GM12872 (cell line): ENCODE measurements at regions not wholly inside any gene's neighbourhood (a gene's known extent, or its start where the extent isn't known, plus 50 kb on each side); places are given as distances from the start of the nearest gene placed in this dataset.

Experiments
- CTCF ChIP-seq: IDR thresholded peaks from 3 replicates; pipeline ENCODE4 v1.5.1; 2011; ENCODE audit warnings: low read depth, mild to moderate bottlenecking, low read length, moderate library complexity; ENCODE audit not compliant: insufficient read depth

- TF ChIP-seq CTCF = no peak
Observed at GRCh38 chr2:136530146-136530545, 235.2 kb upstream of the THSD7B start.

GRCh38 chr2:136527560-136527959, 237.8 kb upstream of the THSD7B start:
- no peak for TF ChIP-seq CTCF

- TF ChIP-seq CTCF = no peak
Observed at GRCh38 chr2:136522724-136523123, 242.6 kb upstream of the THSD7B start.

- no peak for TF ChIP-seq CTCF
Observed at GRCh38 chr2:136517716-136518115, 247.6 kb upstream of the THSD7B start.

GRCh38 chr2:136510244-136510643, 255.1 kb upstream of the THSD7B start:
- no peak for TF ChIP-seq CTCF

- TF ChIP-seq CTCF = no peak
Observed at GRCh38 chr2:136505462-136505861, 259.9 kb upstream of the THSD7B start.

GRCh38 chr2:136502660-136503059, 262.7 kb upstream of the THSD7B start:
- TF ChIP-seq CTCF = no peak

GRCh38 chr2:136497709-136498108, 267.6 kb upstream of the THSD7B start:
- TF ChIP-seq CTCF = no peak
